Fibroblast of lung (primary cell): ENCODE measurements at regions not wholly inside any gene's neighbourhood (a gene's known extent, or its start where the extent isn't known, plus 50 kb on each side); places are given as distances from the start of the nearest gene placed in this dataset.

Source experiments
- DNase-seq, 2 donors: peaks; one replicate each; pipeline versions ENCODE4 v3.0.0 to v3.0.0-alpha.2; 2010; ENCODE audit warnings: low read depth in 2 of 2
- H2AFZ ChIP-seq: 2 replicates; pipeline ENCODE4 v1.5.1; 2012; ENCODE audit warnings: low read length, control low read depth, inconsistent platforms
- H3K27ac ChIP-seq: 2 replicates; pipeline ENCODE4 v1.5.1; 2011; ENCODE audit warnings: low read length, control low read depth; ENCODE audit not compliant: insufficient read depth
- H3K27me3 ChIP-seq: 2 replicates; pipeline ENCODE4 v1.5.1; 2011; ENCODE audit warnings: mild to moderate bottlenecking, low read length; ENCODE audit not compliant: control insufficient read depth, insufficient read depth
- H3K36me3 ChIP-seq: 2 replicates; pipeline ENCODE4 v1.5.1; 2011; ENCODE audit warnings: low read length; ENCODE audit not compliant: control insufficient read depth, insufficient read depth
- H3K4me1 ChIP-seq: 2 replicates; pipeline ENCODE4 v1.5.1; 2011; ENCODE audit warnings: low read length; ENCODE audit not compliant: control insufficient read depth, insufficient read depth; ENCODE audit errors: extremely low read depth
- H3K4me2 ChIP-seq: 2 replicates; pipeline ENCODE4 v1.5.1; 2011; ENCODE audit warnings: low read length, control low read depth; ENCODE audit not compliant: insufficient read depth; ENCODE audit errors: extremely low read depth
- H3K4me3 ChIP-seq, 4 experiments: fragments of 200-600 bp in 1 of 4; sonication (generic) in 1 of 4; replicated peaks in 1 of 4; 2 replicates each; pipeline ENCODE4 v1.5.1; 2011 to 2016; ENCODE audit warnings: low read length in 4 of 4, low read depth in 3 of 4, mild to moderate bottlenecking in 3 of 4, control low read depth in 2 of 4, inconsistent platforms in 1 of 4, mixed read lengths in 1 of 4; ENCODE audit not compliant: insufficient read depth in 1 of 4; ENCODE audit errors: control extremely low read depth in 1 of 4
- H3K79me2 ChIP-seq: 2 replicates; pipeline ENCODE4 v1.5.1; 2012; ENCODE audit warnings: mild to moderate bottlenecking, low read length, inconsistent platforms; ENCODE audit not compliant: control insufficient read depth, insufficient read depth
- H3K9ac ChIP-seq: 2 replicates; pipeline ENCODE4 v1.5.1; 2011; ENCODE audit warnings: mild to moderate bottlenecking, low read length, control low read depth; ENCODE audit not compliant: insufficient read depth
- H3K9me3 ChIP-seq: 2 replicates; pipeline ENCODE4 v1.5.1; 2012; ENCODE audit warnings: low read depth, low read length; ENCODE audit not compliant: control insufficient read depth, insufficient read depth
- H4K20me1 ChIP-seq: 2 replicates; pipeline ENCODE4 v1.5.1; 2011; ENCODE audit warnings: low read length; ENCODE audit not compliant: control insufficient read depth, insufficient read depth; ENCODE audit errors: extremely low read depth
- EZH2 ChIP-seq: IDR thresholded peaks from 2 replicates; pipeline ENCODE4 v1.5.1; 2012; ENCODE audit warnings: low read length, control low read depth, mild to moderate bottlenecking; ENCODE audit errors: missing control alignments
- TF ChIP-seq, protein P1 (sequence below), 2 donors: IDR thresholded peaks in 1 of 2; conservative IDR thresholded peaks in 1 of 2; 1 replicate in 1 of 2; 2 replicates in 1 of 2; pipeline ENCODE4 v1.5.1; 2011 to 2012; ENCODE audit warnings: low read length in 2 of 2, control low read depth in 1 of 2, inconsistent platforms in 1 of 2, low read depth in 1 of 2, mild to moderate bottlenecking in 1 of 2

GRCh38 chr18:57904535-57904934, 101.4 kb upstream of the ATP8B1 start:
- Histone ChIP-seq H3K27me3 (peaks cover 3% of the 10 kb centered on the region), H3K9ac (no peak overlapping the region), H3K4me3 (no peak overlapping the region), H3K36me3 (no peaks in the 10 kb centered on the region), H4K20me1 (no peaks in the 10 kb centered on the region), H2AFZ (no peak overlapping the region), H3K4me1 (no peaks in the 10 kb centered on the region), H3K9me3 (no peaks in the 10 kb centered on the region), H3K4me2 (no peak overlapping the region), H3K79me2 (no peaks in the 10 kb centered on the region), H3K27ac (no peak overlapping the region)
- DNase-seq, result no peak
- no peak for TF ChIP-seq EZH2
- TF ChIP-seq, protein P1, sequence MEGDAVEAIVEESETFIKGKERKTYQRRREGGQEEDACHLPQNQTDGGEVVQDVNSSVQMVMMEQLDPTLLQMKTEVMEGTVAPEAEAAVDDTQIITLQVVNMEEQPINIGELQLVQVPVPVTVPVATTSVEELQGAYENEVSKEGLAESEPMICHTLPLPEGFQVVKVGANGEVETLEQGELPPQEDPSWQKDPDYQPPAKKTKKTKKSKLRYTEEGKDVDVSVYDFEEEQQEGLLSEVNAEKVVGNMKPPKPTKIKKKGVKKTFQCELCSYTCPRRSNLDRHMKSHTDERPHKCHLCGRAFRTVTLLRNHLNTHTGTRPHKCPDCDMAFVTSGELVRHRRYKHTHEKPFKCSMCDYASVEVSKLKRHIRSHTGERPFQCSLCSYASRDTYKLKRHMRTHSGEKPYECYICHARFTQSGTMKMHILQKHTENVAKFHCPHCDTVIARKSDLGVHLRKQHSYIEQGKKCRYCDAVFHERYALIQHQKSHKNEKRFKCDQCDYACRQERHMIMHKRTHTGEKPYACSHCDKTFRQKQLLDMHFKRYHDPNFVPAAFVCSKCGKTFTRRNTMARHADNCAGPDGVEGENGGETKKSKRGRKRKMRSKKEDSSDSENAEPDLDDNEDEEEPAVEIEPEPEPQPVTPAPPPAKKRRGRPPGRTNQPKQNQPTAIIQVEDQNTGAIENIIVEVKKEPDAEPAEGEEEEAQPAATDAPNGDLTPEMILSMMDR (conservative IDR thresholded peaks at IDR 0.05 in 1 of 2, IDR thresholded peaks at IDR 0.05 in 1 of 2; ENCODE audit: low read depth in 1 of 2, low read length in 2 of 2), result no peak

- peaks cover 3% of the 10 kb centered on the region for H3K27me3 ChIP-seq
- no peaks in the 10 kb centered on the region for H3K9me3 ChIP-seq
- TF ChIP-seq EZH2, result no peak
- TF ChIP-seq, protein P1 (conservative IDR thresholded peaks at IDR 0.05 in 1 of 2, IDR thresholded peaks at IDR 0.05 in 1 of 2; ENCODE audit: low read depth in 1 of 2, low read length in 2 of 2), result no peak
- no peak overlapping the region for H3K27ac ChIP-seq
- H3K79me2 ChIP-seq, result no peaks in the 10 kb centered on the region
- H3K36me3 ChIP-seq, result no peaks in the 10 kb centered on the region
- no peak overlapping the region for H2AFZ ChIP-seq
- H3K9ac ChIP-seq, result no peak overlapping the region
- no peak for DNase-seq
- H3K4me1 ChIP-seq, result peaks cover 10% of the 10 kb centered on the region
- no peak overlapping the region for H3K4me2 ChIP-seq
- H3K4me3 ChIP-seq, result no peak overlapping the region
- no peaks in the 10 kb centered on the region for H4K20me1 ChIP-seq
Measured at GRCh38 chr18:57902721-57903120, 99.6 kb upstream of the ATP8B1 start.

GRCh38 chr18:57901825-57902589, 98.9 kb upstream of the ATP8B1 start:
- H3K27ac ChIP-seq, result no peak overlapping the region
- no peaks in the 10 kb centered on the region for H4K20me1 ChIP-seq
- H3K9me3 ChIP-seq, result no peaks in the 10 kb centered on the region
- H2AFZ ChIP-seq, result no peak overlapping the region
- no peak overlapping the region for H3K9ac ChIP-seq
- no peak for TF ChIP-seq EZH2
- TF ChIP-seq, protein P1 (conservative IDR thresholded peaks at IDR 0.05 in 1 of 2, IDR thresholded peaks at IDR 0.05 in 1 of 2; ENCODE audit: low read depth in 1 of 2, low read length in 2 of 2), result no peak
- DNase-seq, result peak; percentile 7 to 55
- H3K4me1 ChIP-seq, result peaks cover 10% of the 10 kb centered on the region
- no peak overlapping the region for H3K4me2 ChIP-seq
- H3K79me2 ChIP-seq, result no peaks in the 10 kb centered on the region
- no peak overlapping the region for H3K4me3 ChIP-seq
- no peaks in the 10 kb centered on the region for H3K36me3 ChIP-seq
- H3K27me3 ChIP-seq, result peaks cover 2% of the 10 kb centered on the region
